ENCODE measurements at regions not wholly inside any gene's neighbourhood (a gene's known extent, or its start where the extent isn't known, plus 50 kb on each side); places are given as distances from the start of the nearest gene placed in this dataset.

GRCh38 chr16:27618606-27619327 is 68.8 kb downstream of the KATNIP start:
- peaks cover 1% of the 10 kb centered on the region; the same call in 1 of the 2 replicates for H3K4me1 ChIP-seq (ENCODE audit: control insufficient read depth, insufficient read depth, low read length)
- no peak overlapping the region for H4K5ac ChIP-seq (ENCODE audit: low read depth, low read length)
- dilution Hi-C loops (cut with HindIII; ENCODE audit: low sequenced_read_pairs, unreplicated experiment) (no loop called here), intact Hi-C loops (cut with micrococcal nuclease) (no loop called here), in situ Hi-C loops (cut with MboI; ENCODE audit: low sequenced_read_pairs) (no loop called here)
- no peak overlapping the region for H2AK9ac ChIP-seq (replicated peaks; ENCODE audit: low read depth, low read length, poor library complexity)
- ChIA-PET POLR2A (ENCODE audit: unreplicated experiment) (no interaction called here), CTCF (no interaction called here)
- no TSS peak for BruUV-seq (replicated peaks)
- H3K36me3 ChIP-seq (ENCODE audit: control insufficient read depth, insufficient read depth, low read length): 0 out of 2 replicates have a peak, but pooled peaks cover 3% of the 10 kb centered on the region
- H3K9me3 ChIP-seq (ENCODE audit: control insufficient read depth, insufficient read depth, low read length): no peaks in the 10 kb centered on the region
- H3K56ac ChIP-seq (ENCODE audit: extremely low read depth, insufficient read depth, low read length): no peak overlapping the region
- H3K79me1 ChIP-seq (ENCODE audit: low read depth in 1 of 2, low read length in 2 of 2): 0 out of 4 replicates have a peak, but pooled peaks cover 0 to 3% of the 10 kb centered on the region in 2 experiments
- no peak overlapping the region for H2BK5ac ChIP-seq (ENCODE audit: low read depth, low read length, poor library complexity, severe bottlenecking)
- H3K27me3 ChIP-seq (ENCODE audit: control insufficient read depth, insufficient read depth, low read length): no peaks in the 10 kb centered on the region
- H2AK5ac ChIP-seq (ENCODE audit: low read depth, low read length): no peak overlapping the region
- no peak overlapping the region for H4K91ac ChIP-seq (ENCODE audit: insufficient read depth, low read depth, low read length)
- no peak overlapping the region for H2BK120ac ChIP-seq (ENCODE audit: low read depth, low read length)
- peaks cover 4% of the 10 kb centered on the region for H3K9me1 ChIP-seq (ENCODE audit: insufficient read depth, low read length)
- no peak overlapping the region for H3K4me3 ChIP-seq (ENCODE audit: insufficient read depth, low read depth, low read length)
- ATAC-seq (ENCODE audit: low read depth): no peak
- no peak overlapping the region for H2BK20ac ChIP-seq (ENCODE audit: low read depth, low read length)
- no peak overlapping the region for H4K8ac ChIP-seq (ENCODE audit: low read depth in 2 of 2, low read length in 2 of 2)
- TF ChIP-seq CTCF (conservative IDR thresholded peaks at IDR 0.05; ENCODE audit: low read depth, low read length) (no peak), RCOR1 (IDR thresholded peaks at IDR 0.05; ENCODE audit: insufficient replicate concordance, low read length) (no peak), MAFK (IDR thresholded peaks at IDR 0.05; ENCODE audit: low read depth, low read length) (no peak), RFX5 (IDR thresholded peaks at IDR 0.05; ENCODE audit: low read depth, low read length) (no peak), USF2 (IDR thresholded peaks at IDR 0.05; ENCODE audit: low read depth, low read length) (no peak), NFE2L2 (IDR thresholded peaks at IDR 0.05; ENCODE audit: low read depth, low read length) (no peak), ELK1 (IDR thresholded peaks at IDR 0.05; ENCODE audit: borderline replicate concordance, low read depth, low read length) (no peak), MXI1 (IDR thresholded peaks at IDR 0.05; ENCODE audit: borderline replicate concordance, low read depth, low read length) (no peak), RAD21 (IDR thresholded peaks at IDR 0.05; ENCODE audit: low read length) (no peak), BHLHE40 (IDR thresholded peaks at IDR 0.05; ENCODE audit: low read depth, low read length) (no peak), CEBPB (IDR thresholded peaks at IDR 0.05; ENCODE audit: low read depth, low read length) (no peak), FOS (IDR thresholded peaks at IDR 0.05; ENCODE audit: low read depth, low read length) (no peak), MAZ (IDR thresholded peaks at IDR 0.05; ENCODE audit: borderline replicate concordance, low read depth, low read length) (no peak), POLR2A (IDR thresholded peaks at IDR 0.05; ENCODE audit: low read depth, low read length) (no peak), CHD1 (IDR thresholded peaks at IDR 0.05; ENCODE audit: low read depth, low read length) (no peak)
- H3K9ac ChIP-seq (ENCODE audit: low read depth, low read length): no peak overlapping the region
- 37% methylated on average over 4 of the region's 7 CpGs; no CpG with 5 or more reads in 1 of the 2 experiments for WGBS, 2 experiments (ENCODE audit: extremely low coverage in 2 of 2, insufficient read length in 1 of 2)
- H3K23ac ChIP-seq (ENCODE audit: low read depth, low read length): no peak overlapping the region
- H3K14ac ChIP-seq (replicated peaks; ENCODE audit: low read depth, low read length): no peak overlapping the region
- H3K4ac ChIP-seq (ENCODE audit: low read depth, low read length): no peak overlapping the region
- no peak overlapping the region for H3K4me2 ChIP-seq (ENCODE audit: low read depth, low read length)
- H3K18ac ChIP-seq (ENCODE audit: low read depth, low read length): no peak overlapping the region
- no peak overlapping the region for H2AFZ ChIP-seq (replicated peaks; ENCODE audit: low read length, poor library complexity)
- no peak for DNase-seq
- H2BK15ac ChIP-seq (ENCODE audit: low read depth, low read length): no peak overlapping the region
- no peak overlapping the region for H3K27ac ChIP-seq (ENCODE audit: insufficient read depth, low read length)
- H4K20me1 ChIP-seq (ENCODE audit: insufficient read depth, low read length): no peaks in the 10 kb centered on the region

All from IMR-90 (cell line).